ENCODE measurements at regions not wholly inside any gene's neighbourhood (a gene's known extent, or its start where the extent isn't known, plus 50 kb on each side); places are given as distances from the start of the nearest gene placed in this dataset.

GRCh38 chr5:155759984-155760383, 567.0 kb upstream of the SGCD start:
- TF ChIP-seq CTCF (IDR thresholded peaks at IDR 0.05 in 8 of 11, conservative IDR thresholded peaks at IDR 0.05 in 3 of 11) (no peak), POLR2AphosphoS5 (IDR thresholded peaks at IDR 0.05) (no peak)

All from spleen (tissue), 7 donors.